HG03095 (cell line): ENCODE measurements at regions not wholly inside any gene's neighbourhood (a gene's known extent, or its start where the extent isn't known, plus 50 kb on each side); places are given as distances from the start of the nearest gene placed in this dataset.

Experiments used
- ATAC-seq: cut with Tn5 transposase; IDR thresholded peaks from one replicate; pipeline ENCODE4 v1.9.1; 2021; ENCODE audit warnings: moderate library complexity; ENCODE audit not compliant: unreplicated experiment

DNA sequence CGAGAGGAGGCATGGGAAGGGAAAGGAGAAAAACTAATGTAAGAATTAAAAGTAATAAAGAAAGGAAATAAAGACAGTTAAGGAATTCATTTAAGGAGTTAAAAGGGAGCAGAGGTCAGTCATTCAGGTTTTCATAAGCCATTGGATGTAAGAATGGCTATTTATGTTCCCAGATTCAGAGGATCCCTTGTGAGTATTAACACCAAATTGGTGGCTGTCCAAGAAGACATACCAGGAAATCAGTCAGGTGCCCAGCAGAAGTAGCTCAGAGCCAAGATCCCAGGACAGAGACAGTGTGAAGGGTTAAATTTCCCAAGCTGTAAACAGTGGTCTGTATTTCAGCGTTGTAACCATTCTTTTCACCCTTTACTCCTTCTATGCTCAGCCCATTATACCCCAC, 550.4 kb downstream of the BCL11A start:
- ATAC-seq = no peak

DNA sequence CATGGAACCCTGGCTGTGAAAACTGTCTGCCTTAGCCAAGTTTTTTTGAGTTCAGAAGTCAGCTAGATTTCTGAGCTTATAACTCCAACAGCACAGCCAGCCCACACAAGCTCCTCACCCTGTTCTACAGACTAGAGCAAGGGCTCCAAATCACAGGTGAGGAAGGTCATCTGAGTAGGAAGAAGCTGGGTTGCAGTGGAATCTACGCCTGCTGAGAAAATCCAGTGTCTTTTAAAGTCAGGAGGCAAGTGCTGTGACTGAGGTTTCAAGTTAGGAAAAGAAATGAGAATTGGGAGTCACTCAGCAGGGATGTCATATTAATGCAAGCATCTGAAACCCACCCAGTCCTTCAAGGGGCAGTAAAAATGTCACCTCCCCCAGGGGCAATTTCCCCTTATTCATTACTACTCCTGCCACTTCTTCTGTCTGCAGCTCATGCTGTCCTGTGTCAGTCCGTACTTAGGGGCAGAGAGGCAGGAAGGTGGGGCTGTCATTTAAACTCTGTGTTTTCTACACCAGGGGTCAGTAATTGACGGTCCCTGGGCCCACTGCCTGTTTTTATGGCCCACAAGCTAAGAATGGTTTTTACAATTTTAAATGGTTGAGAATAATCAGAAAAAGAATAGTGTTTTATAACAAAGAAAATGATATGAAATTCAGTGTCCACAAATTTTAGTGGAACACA, 551.1 kb downstream of the BCL11A start:
- ATAC-seq = no peak

DNA sequence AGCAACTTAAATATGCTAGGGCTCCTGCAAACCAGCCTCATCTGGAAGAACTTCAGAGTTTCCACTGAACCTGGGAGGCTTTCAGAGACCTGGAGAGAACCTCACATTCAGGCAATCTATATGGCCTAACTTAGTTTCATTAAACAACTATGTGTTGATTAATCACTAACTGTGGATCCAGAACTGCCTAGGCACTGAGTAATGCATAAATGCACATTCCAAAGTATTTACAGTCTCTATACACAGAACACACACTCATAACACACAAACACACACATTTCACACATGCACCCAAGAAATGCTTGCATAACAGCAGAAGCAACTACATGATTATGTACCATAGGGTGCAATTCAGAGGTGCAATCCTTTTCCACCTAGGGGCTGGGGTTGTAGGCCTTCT, 552.8 kb downstream of the BCL11A start:
- ATAC-seq = no peak

DNA sequence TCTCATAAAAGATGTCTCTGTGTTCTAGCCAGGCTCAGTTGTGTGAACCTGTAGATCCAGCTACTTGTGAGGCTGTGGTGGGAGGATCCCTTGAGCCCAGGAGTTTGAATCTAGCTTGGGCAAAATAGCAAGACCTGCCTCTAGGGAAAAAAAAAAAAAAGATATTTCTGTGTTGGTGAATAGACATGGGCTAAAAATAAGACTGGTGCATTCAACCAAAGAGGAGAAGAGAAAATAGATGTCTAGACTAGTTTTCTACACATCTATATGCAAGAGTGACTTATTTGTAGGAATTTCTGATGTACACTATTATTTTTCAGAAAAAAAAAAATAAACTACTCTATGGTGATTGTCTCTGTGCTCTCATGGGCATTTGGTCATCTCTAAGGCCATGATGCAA, 555.1 kb downstream of the BCL11A start:
- no peak for ATAC-seq

DNA sequence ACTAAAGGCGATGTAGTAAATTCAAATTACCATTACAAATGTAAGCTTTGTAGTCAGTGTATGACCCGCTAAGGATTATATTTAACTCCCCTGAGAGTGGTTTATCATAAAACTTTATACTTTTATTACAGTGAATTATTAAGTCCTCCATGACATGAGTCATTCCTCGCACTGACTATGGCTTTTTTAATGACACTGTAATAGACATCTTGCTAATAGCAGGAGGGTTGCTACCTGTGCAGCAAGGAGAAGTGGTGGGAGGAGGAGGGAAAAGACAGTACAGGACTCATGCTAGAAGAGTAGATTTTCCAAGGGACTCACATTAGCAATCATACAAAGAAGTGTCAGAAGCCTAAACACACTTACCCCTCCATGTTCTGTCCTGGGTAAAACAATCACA, 556.1 kb downstream of the BCL11A start:
- no peak for ATAC-seq

DNA sequence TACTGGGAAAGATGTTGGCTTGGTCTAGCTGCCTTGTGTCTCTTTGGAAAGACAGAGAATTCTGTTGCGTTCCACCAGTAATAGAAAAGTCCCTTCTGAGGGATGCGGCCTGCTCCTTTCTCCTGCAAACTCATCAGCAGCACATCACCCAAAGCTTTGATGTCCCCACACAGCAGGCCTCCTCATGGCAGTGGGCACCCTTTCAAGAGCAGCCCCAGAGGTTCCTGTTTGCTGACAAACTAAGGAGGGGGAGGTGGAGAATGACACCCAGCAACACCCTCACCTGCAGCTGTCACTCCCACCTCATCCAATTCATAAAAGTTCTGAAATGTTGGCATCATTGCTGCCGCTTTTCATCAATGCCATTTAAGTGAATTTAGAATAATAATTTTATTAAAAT, 556.6 kb downstream of the BCL11A start:
- no peak for ATAC-seq

DNA sequence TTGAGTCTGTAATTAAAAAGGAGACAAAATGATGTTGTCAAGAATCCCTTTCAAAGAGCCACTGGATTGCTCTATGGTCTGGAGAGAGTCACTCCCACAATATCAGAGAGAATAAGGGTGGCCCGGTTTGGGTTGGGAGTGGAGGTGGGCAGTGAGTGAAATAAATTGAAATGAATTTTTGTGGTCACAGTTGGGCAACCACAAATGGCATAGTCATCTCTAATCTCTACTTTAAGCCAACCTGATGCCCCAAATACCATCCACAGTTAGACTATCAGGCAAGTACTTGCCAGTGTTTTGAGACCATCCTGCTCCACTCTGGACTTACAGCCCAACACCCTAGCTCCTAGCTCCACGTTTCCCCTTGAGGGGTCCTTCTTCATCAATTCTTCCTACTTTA, 559.7 kb downstream of the BCL11A start:
- no peak for ATAC-seq

DNA sequence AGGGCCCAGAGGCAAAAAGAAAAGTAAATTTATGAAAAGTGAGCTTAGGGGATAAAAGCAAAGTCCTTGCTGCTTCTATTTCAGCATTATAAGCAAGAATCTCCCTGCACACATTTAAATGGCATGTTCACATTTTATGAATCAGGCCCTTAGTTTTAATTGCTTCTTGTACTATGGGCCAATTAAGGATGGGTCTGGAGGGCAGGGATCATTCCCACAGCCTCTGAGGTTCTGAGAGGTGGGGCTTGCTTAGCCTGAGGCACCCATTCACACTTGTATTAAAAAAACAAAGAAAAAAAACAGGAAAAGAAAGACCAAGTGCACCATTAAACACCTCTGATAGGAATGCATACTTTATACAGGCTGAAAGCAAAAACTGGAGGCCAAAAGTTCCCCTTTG, 565.1 kb downstream of the BCL11A start:
- no peak for ATAC-seq

DNA sequence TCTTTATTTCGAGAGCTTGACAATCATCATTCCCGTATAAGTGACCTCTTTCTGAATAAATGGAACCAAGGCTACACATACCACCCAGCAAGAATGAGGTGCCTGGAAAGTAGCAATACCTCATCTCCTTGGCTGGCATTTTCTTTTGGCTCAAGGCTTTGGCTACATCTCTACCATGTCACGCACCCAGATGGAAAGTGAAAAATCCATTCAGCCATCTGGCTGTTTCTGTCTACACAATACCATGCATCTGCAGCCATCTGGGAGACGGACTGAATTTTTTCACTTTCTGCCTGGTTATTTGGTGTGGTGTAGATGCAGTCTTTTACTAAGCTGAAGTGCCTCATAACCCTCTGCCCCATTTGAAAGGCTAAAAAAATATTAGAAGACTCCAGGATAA, 566.9 kb downstream of the BCL11A start:
- ATAC-seq = no peak

DNA sequence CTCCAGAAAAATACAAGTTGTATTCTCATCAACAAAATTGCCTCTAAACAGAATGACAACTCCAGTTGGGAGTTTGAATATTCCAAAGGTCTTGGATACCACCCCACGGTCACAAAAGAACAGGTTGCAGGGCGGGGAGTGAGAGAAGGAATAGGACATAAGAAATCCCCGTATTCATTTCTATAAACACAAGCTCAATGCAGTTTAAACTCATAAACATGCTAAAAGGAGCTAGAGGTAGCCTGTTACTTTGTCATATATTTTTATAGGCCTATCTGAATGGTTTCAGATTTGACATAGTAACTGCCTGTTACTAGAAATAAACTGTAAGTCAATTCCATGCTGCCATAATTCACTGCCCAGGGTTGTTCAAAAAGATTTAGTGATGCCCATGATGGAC, 567.5 kb downstream of the BCL11A start:
- ATAC-seq = no peak

DNA sequence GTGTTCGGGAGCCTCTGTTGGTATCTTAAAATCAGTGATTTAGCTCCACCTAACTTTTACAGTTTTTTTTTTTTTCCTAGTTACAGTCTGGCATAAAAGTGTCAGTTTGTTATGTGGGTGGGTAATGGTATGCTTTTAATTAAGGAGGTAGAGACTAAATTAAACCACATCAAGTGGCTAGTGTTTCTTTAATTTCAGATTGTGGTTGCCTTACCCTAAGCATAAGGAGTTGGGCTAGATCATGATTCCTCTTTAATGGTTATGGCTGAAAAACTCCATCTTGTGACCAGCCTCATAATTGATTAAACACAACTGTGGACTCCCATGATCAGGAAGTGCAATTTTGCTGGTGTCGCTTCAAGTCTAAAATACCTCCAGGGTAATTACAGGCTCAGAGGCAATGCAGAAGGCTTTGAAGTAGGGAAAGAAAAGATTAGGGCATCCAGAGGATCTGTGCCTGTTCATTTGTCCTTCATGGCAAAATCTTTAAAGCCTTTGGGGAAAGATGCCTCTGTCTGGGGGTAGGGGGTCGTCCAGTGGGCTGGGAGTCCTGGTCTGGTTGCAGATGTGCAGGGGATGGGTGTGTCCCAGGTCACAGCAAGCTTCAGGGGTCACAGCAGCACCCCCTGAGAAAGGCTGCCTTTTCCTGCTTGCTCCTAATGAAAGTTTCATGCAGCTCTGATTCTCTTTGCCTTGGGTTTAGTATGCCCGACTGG, 579.2 kb downstream of the BCL11A start:
- no peak for ATAC-seq

DNA sequence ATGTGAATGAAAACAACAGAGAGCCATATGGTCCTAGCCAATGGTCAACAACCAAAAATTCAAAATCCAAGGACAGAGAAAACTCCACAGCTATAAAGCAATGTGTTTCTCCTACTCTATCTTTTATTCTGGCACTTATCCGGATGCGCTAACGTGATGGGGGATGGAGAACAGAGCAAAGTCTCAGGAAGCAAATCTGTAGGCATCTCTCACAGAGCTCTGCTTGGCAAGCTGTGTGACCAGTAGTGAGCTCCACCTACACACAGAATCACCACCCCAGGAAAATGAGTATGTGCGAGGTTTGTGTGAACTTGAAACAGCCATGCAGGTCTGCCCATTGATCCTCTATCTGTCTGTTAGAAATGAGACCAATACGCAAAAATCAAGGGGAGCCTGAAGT, 584.3 kb downstream of the BCL11A start:
- ATAC-seq = no peak

DNA sequence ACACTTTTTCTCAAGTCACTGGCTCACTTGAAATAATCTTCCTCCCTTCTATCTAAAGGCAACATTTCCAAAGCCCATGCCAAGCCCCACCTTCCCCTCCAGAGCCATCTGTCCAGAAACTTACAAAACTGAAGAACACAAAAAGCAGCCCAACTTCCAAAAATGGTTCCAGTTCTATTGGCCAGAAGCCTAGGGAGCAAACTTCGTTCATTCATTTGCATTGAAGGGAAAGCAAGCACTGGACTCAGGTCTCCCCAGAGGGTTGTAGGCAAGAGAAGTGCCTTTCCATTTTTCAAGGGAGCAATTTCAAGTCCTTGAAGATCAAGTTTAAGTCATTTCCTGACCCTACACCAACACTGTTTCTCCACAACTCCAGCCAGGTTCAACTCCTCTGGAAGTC, 585.0 kb downstream of the BCL11A start:
- ATAC-seq = no peak

DNA sequence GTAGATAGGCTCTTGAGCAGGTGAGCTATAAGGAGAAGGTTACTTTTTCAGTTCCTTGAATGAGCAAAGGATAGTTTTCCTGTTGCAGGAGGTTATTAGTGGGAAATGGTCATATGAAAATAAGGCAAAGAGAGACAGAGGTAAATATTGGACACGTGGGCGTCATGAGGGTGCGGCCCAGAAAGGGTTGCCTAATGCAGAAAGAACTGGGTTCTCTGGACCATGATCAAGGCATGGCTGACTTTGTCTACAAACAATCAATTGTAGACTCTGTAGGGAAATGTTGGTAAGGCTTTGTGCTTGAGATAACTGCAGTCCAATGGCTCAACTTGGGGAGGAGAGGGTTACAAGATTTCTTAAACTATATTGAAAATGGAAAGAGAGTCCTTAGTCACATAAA, 585.8 kb downstream of the BCL11A start:
- ATAC-seq = no peak

DNA sequence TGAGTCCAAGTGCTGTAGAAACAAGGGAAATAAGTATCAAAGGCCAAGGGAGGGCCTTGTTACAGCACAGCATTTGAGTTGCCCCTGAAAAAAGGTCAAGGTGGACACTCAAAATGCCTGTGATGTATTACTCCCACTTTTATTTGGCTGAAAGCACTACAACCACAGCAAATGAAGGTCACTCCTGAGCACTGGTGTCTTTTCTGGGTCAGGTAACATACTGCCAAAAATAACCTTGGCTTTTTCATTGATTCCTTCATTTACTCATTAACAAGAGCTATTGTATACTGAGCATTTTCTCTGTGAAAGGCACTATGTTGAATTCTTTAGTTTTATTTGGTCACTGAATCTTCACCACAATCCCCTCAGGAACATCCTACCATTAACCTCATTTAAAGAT, 590.3 kb downstream of the BCL11A start:
- ATAC-seq = no peak

DNA sequence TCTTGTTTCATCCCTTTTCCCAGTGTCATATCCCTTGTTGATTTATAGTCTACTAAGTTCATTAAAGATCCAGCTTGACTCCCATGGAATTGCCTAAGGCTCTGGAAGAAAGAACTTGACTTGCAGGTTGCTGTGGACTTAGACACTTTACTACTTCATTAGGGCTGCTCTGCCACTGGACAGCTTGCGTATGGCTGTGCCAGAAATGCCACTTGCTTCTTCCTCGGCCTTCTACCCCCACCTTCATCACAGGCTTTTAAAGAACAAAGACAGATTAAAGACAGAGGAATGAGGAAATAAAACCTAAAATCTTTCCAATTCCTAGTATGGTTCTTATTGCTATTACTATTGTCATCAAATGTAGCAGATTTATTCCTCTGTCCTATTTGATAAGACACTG, 591.7 kb downstream of the BCL11A start:
- ATAC-seq = no peak

DNA sequence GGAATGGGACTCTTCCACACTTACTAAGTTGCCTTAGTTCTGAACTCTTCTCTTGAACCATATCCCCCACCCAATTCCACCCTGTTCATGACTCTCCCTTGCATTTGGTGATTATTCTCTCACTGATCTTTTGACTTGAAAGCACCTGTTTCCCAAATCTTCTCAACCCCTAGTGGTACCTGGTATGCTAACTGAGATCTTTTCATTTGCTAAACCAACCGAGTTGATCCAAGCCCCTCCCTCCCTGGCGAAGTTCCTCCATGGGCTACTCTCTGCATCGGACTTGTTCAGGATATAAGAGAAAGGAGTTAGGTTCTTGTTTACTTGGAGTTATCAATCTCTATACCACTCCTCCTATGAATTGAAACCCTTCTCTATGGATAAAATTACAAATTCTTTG, 593.5 kb downstream of the BCL11A start:
- no peak for ATAC-seq

DNA sequence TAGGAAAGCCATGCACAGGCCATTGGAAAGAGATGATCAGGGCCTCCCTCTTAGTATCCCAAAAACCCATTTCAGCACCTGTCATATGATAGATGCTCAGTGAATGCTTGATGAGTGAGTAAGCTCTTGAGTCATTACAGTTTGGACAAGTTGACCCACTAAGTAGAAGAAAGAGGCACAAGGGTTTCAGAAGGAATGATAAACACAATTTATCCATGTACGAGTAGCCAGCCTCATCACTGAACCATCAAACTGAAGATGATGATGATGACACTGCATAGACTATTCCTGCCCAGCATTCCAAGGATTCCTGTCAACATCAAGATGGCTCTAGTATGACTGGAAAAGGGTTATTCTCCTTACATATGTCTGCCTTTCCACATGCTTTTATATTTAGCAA, 596.0 kb downstream of the BCL11A start:
- no peak for ATAC-seq

DNA sequence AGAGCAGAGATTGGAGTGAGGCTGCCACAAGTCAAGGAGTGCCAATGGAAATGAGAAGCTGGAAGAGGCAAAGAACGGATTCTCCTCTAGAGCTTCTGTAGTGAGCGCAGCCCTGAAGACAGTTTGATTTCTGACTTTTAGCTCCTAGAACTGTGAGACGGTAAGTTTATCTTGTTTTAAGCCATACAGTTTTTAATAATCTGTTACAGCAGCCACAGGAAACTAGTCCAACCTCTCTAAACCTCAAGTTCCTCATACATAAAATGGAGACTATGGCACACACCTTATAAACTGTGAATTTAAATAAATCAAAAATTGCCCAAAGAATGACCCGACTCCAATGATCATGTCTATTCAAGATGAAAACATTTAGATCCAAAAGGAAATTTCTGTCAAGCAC, 596.5 kb downstream of the BCL11A start:
- no peak for ATAC-seq

DNA sequence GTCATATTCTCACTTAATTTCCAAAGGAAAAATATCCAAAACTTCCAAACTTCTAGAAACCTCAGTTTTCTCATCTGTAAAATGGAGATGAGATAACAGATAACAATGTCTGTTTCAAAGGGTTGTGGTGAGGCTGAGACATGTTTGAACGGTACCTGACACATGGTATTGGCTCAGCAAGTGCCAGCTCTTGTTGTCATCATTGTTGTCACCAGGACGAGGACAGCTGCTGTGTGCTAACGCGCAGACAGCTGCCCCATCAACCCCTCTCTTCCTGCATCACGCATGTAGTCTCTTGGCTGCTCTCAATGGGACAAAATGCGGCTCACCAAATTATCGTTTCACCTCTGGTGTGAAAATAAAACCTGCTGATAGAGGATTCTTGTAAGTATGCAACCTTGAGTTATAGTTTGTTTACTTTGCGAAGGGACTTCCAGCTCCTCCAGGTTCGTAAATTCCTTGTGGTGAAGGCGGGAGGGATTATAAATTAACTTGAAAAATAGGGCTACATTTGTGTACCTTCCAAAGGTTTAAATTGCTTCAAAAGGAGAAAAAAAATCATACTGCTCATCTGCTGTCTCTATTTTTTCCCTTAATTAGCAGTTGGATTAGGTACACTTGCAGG, 605.4 kb downstream of the BCL11A start:
- ATAC-seq = no peak

DNA sequence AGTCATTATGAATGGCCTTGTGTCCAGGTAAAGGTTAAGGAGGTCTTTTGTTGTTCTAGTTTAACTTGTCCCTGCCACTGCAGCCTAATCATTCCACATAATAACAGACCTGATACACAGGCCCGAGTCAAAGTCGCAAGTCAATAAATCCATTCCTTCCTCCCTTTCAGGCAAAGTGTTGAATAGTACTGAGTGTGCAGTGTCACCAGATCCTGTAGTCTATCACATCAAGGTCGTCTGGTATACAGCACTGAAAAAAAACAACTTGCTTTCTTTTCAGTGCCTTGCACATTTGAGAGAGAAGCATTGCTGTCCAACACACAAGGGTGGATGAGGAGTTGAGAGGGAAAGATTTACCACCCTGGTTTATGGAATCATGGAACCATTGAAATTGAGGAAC, 606.2 kb downstream of the BCL11A start:
- ATAC-seq = no peak

DNA sequence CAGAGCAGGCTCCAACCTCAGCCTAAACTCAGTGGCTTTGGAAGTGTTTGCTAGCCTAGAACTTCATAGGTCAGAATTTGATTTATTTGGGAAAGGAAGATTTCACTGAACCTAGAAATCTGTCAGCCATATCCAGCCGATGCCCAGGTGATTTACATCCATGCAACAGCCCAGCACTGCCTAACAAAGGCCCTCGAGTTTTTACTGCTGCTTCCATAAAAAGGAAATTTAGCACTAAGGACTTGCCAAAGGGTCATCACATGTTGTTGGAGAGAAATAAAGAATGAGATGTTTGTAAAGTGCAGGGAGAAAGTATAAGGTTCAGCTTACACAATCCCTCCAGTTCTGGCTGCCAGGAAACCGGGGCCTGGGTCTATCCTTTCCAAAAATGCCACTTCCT, 614.2 kb downstream of the BCL11A start:
- ATAC-seq = no peak

DNA sequence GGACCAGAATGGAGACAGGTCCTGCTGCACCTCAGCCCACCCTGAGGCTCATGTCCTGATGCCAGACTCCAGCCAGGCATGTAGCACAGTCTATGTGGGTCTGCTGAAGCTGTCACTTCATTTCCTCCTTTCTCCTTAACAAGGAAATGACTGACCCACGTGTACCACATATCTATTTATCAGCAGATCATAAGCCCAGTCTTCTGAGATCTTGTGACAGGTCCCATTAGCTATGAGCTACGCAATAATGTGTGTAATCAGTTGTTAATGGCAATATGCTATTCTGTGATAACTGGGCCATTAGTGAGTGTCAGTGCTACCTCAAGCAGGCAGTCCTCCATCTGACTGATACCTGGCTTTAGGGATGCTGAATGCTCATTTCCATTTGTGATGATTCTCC, 615.3 kb downstream of the BCL11A start:
- no peak for ATAC-seq
